Heart right ventricle (tissue), 16 donors: ENCODE measurements at regions not wholly inside any gene's neighbourhood (a gene's known extent, or its start where the extent isn't known, plus 50 kb on each side); places are given as distances from the start of the nearest gene placed in this dataset.

Source experiments
- ATAC-seq, 8 donors: fragments of 200-7000 bp; cut with Tn5 transposase; one replicate each; pipeline ENCODE4 v1.9.1; 2020; ENCODE audit warnings: mild to moderate bottlenecking in 8 of 8, moderate library complexity in 8 of 8, moderate number of reproducible peaks in 1 of 8
- DNase-seq, 2 donors: peaks; one replicate each; pipeline ENCODE4 v3.0.0-alpha.2; 2020
- H3K27ac ChIP-seq, 10 donors: fragments of 200-600 bp; sonication (generic) in 2 of 10; one replicate each; pipeline versions ENCODE4 v1.5.0 to v1.8.0; 2020 to 2022; ENCODE audit warnings: mild to moderate bottlenecking in 3 of 10
- H3K27me3 ChIP-seq, 7 donors: fragments of 200-600 bp; one replicate each; pipeline ENCODE4 v1.8.0; 2021 to 2022; ENCODE audit warnings: mild to moderate bottlenecking in 2 of 7
- H3K36me3 ChIP-seq, 9 donors: fragments of 200-600 bp; sonication (generic) in 1 of 9; one replicate each; pipeline versions ENCODE4 v1.5.0 to v1.8.0; 2020 to 2022; ENCODE audit warnings: mild to moderate bottlenecking in 2 of 9
- H3K4me1 ChIP-seq, 9 donors: fragments of 200-600 bp; sonication (generic) in 1 of 9; one replicate each; pipeline versions ENCODE4 v1.5.0 to v1.8.0; 2020 to 2022; ENCODE audit warnings: mild to moderate bottlenecking in 4 of 9
- H3K4me3 ChIP-seq, 10 donors: fragments of 200-600 bp; sonication (generic) in 2 of 10; one replicate each; pipeline versions ENCODE4 v1.5.0 to v1.8.0; 2020 to 2022; ENCODE audit warnings: mild to moderate bottlenecking in 7 of 10, moderate library complexity in 2 of 10
- H3K9me3 ChIP-seq, 11 donors: fragments of 200-600 bp in 10 of 11; sonication (generic) in 2 of 11; one replicate each; pipeline versions ENCODE4 v1.5.0 to v1.8.0; 2013 to 2022; ENCODE audit warnings: mild to moderate bottlenecking in 2 of 11, control low read depth in 1 of 11, moderate library complexity in 1 of 11
- WGBS, 2 donors: extraction: QIAGEN DNeasy Blood & Tissue Kit; methylation state at CpG; one replicate each; pipeline ENCODE4 v1.1.7; 2013; ENCODE audit warnings: inconsistent platforms in 1 of 2; 5-methylcytosine and 5-hydroxymethylcytosine counted together
- intact Hi-C, 10 donors: fragments of 100-400 bp; cut with DNase I; formaldehyde crosslinking; loops; one replicate each; pipeline versions ENCODE4 v1.11.1 to v1.14.2; 2022
- TF ChIP-seq, protein P1 (sequence below), 9 donors: fragments of 200-600 bp; sonication (generic) in 2 of 9; IDR thresholded peaks; one replicate each; pipeline versions ENCODE4 v1.5.0 to v1.8.0; 2021 to 2022; ENCODE audit warnings: antibody characterized with exemption in 9 of 9, mild to moderate bottlenecking in 5 of 9, moderate library complexity in 1 of 9
- donor health status: Arrhythmogenic right ventricular cardiomyopathy.
- donor health status: ischemic (EF 13 %, LVEDD 7.1; RV severe dilation, severe dysfunction).
- donor health status: healthy with polysubstance abuse.
- donor health status: DM: no; HTN: yes; CAD: no.
- donor health status: DM: no; HTN: no; CAD: no.
- donor health status: ischemic (EF 25% LVEDD 6.9; RV normal size, moderate dysfunction).
- donor health status: ischemic (EF 25% LVEDD 5.7; RV mildly dilated, moderate dysfunction).
- donor health status: healthy.
- donor health status: DM: yes; HTN: yes; CAD: no.
- donor health status: Ischemic cardiomyopathy.
- donor health status: ischemic (EF 35%, LVEDD 5.7; RV mildly dilated, moderate dysfunction).
- donor health status: nonischemic (EF 11% LVEDD 7.7; RV severe dilation, severe dysfunction).
- donor health status: DM: yes; HTN: yes; CAD: no.
- donor health status: PGD.
- donor health status: ischemic (EF 29% LVEDD 5.4; RV normal size, mild dysfunction).
- donor health status: nonischemic (EF 23%, LVEDD 6.1; RV moderate dilation, normal function).

DNA sequence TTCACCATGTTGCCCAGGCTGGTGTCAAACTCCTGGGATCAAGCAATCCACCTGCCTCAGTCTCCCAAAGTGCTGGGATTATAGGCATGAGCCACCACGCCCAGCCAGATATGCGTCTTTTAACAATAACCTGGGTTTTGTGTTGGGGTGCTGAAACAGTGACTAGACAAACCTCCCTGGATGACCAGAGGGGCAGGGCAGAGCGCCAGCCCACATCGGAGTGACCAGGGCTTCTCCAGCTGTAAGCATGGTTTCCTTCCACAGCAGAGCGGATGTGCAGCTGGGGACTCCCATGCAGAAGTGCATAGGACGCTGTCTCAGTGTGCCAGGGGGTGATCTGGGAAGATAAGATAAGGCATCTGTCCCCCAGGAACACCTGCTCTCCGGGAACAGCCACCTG is 244.9 kb downstream of the IRX2 start:
- intact Hi-C loops: no loop called here
- Histone ChIP-seq H3K9me3 (peaks cover 0 to 4% (median 0%) of the 10 kb centered on the region in 11 donors), H3K4me3 (no peak overlapping the region), H3K4me1 (no peaks in the 10 kb centered on the region), H3K36me3 (no peaks in the 10 kb centered on the region), H3K27me3 (peaks cover 0 to 20% (median 2%) of the 10 kb centered on the region in 7 donors), H3K27ac (no peak overlapping the region)
- ATAC-seq (no peak), DNase-seq (no peak)
- TF ChIP-seq, protein P1, sequence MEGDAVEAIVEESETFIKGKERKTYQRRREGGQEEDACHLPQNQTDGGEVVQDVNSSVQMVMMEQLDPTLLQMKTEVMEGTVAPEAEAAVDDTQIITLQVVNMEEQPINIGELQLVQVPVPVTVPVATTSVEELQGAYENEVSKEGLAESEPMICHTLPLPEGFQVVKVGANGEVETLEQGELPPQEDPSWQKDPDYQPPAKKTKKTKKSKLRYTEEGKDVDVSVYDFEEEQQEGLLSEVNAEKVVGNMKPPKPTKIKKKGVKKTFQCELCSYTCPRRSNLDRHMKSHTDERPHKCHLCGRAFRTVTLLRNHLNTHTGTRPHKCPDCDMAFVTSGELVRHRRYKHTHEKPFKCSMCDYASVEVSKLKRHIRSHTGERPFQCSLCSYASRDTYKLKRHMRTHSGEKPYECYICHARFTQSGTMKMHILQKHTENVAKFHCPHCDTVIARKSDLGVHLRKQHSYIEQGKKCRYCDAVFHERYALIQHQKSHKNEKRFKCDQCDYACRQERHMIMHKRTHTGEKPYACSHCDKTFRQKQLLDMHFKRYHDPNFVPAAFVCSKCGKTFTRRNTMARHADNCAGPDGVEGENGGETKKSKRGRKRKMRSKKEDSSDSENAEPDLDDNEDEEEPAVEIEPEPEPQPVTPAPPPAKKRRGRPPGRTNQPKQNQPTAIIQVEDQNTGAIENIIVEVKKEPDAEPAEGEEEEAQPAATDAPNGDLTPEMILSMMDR (IDR thresholded peaks at IDR 0.05): no peak
- 73 to 80% methylated on average over 7 of the region's 7 CpGs for WGBS, 2 donors

- TF ChIP-seq, protein P1 (IDR thresholded peaks at IDR 0.05): no peak
- H3K4me1 ChIP-seq: no peaks in the 10 kb centered on the region
- intact Hi-C loops: no loop called here
- ATAC-seq (no peak), DNase-seq (no peak)
- peaks cover 0 to 10% (median 2%) of the 10 kb centered on the region in 7 donors for H3K27me3 ChIP-seq
- H3K9me3 ChIP-seq: peaks cover 0 to 11% (median 4%) of the 10 kb centered on the region in 11 donors
- 71 to 78% methylated on average over 10 of the region's 10 CpGs for WGBS, 2 donors
- H3K27ac ChIP-seq: no peak overlapping the region
- H3K36me3 ChIP-seq: no peaks in the 10 kb centered on the region
- H3K4me3 ChIP-seq: no peak overlapping the region
These were observed 246.3 kb downstream of the IRX2 start for GRCh38 chr5:2505217-2505616.

GRCh38 chr5:2502970-2503594 is 248.4 kb downstream of the IRX2 start:
- TF ChIP-seq, protein P1 (IDR thresholded peaks at IDR 0.05): no peak

DNA sequence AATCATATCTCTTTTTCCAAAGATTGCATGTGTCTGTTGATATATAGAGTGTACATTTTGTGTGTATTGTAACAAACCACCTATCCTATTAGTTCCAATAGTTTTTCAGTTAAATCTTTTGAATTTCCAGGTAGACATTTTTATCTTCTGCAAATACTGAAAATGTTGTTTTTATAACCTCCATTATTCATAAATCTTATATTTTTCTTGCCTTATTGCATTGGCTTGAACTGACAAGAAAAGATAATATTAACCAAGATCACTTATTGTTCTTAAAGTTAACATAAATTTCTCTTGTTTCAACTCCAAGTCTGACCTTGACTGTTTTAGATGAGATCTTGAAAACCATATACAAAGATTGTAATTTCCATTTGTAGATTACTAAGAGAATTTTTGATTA is 251.6 kb downstream of the IRX2 start:
- H3K4me3 ChIP-seq: no peak overlapping the region
- H3K27me3 ChIP-seq: no peaks in the 10 kb centered on the region
- ATAC-seq (no peak), DNase-seq (no peak)
- H3K27ac ChIP-seq: no peak overlapping the region
- H3K9me3 ChIP-seq: peaks cover 0 to 20% (median 11%) of the 10 kb centered on the region in 11 donors
- TF ChIP-seq, protein P1 (IDR thresholded peaks at IDR 0.05): no peak
- H3K4me1 ChIP-seq: no peaks in the 10 kb centered on the region
- intact Hi-C loops: no loop called here
- H3K36me3 ChIP-seq: no peaks in the 10 kb centered on the region

More at GRCh38 chr5:2502970-2503594, 248.4 kb downstream of the IRX2 start:
- H3K4me3 ChIP-seq: no peak overlapping the region
- WGBS, 2 donors: 72 to 78% methylated on average over 6 of the region's 6 CpGs
- intact Hi-C loops: no loop called here
- no peaks in the 10 kb centered on the region for H3K4me1 ChIP-seq
- DNase-seq (no peak), ATAC-seq (no peak)
- H3K9me3 ChIP-seq: peaks cover 0 to 19% (median 11%) of the 10 kb centered on the region in 11 donors
- no peaks in the 10 kb centered on the region for H3K36me3 ChIP-seq
- H3K27me3 ChIP-seq: peaks cover 0 to 5% (median 0%) of the 10 kb centered on the region in 7 donors
- no peak overlapping the region for H3K27ac ChIP-seq
